WTC11 (cell line): ENCODE measurements at regions not wholly inside any gene's neighbourhood (a gene's known extent, or its start where the extent isn't known, plus 50 kb on each side); places are given as distances from the start of the nearest gene placed in this dataset.

Source experiments
- ATAC-seq: fragments of 200-7000 bp; cut with Tn5 transposase; 2 replicates; pipeline ENCODE4 v1.10.0; 2021; ENCODE audit warnings: mild to moderate bottlenecking, moderate library complexity
- CTCF ChIA-PET: fragments of 300-600 bp; sonication (Branson Sonifier 250); formaldehyde crosslinking; loops from one replicate; lab custom pipeline; 2021; ENCODE audit warnings: antibody characterized with exemption; lab: Charles Lee
- POLR2A ChIA-PET: fragments of 350-600 bp; sonication (Branson Sonifier 250); formaldehyde crosslinking; loops from one replicate; lab custom pipeline; 2021; ENCODE audit warnings: antibody characterized with exemption; lab: Charles Lee
- DNase-seq: peaks from one replicate; pipeline ENCODE4 v3.0.0; 2021; ENCODE audit warnings: low spot score
- H3K27ac Mint-ChIP-seq: 2 replicates; pipeline ENCODE4 v1.8.0; 2021; ENCODE audit warnings: mixed read lengths
- H3K27me3 Mint-ChIP-seq: 2 replicates; pipeline ENCODE4 v1.8.0; 2021; ENCODE audit warnings: low read depth, mild to moderate bottlenecking, moderate library complexity, mixed read lengths
- H3K36me3 Mint-ChIP-seq: 2 replicates; pipeline ENCODE4 v1.8.0; 2021; ENCODE audit warnings: mixed read lengths
- H3K4me1 Mint-ChIP-seq: 2 replicates; pipeline ENCODE4 v1.8.0; 2022; ENCODE audit warnings: mixed read lengths
- H3K4me3 Mint-ChIP-seq: 2 replicates; pipeline ENCODE4 v1.8.0; 2021; ENCODE audit warnings: mild to moderate bottlenecking, moderate library complexity, mixed read lengths
- H3K9me3 Mint-ChIP-seq: 2 replicates; pipeline ENCODE4 v1.8.0; 2021; ENCODE audit warnings: mixed read lengths
- CREB1 ChIP-seq: sonication (generic); formaldehyde crosslinking; IDR thresholded peaks from 2 replicates; pipeline ENCODE4 v1.8.0; 2023; ENCODE audit warnings: mild to moderate bottlenecking, missing genetic modification reagents
- IRF2 ChIP-seq: sonication (generic); formaldehyde crosslinking; IDR thresholded peaks from 2 replicates; pipeline ENCODE4 v1.8.0; 2022; ENCODE audit warnings: low read depth, missing genetic modification reagents, borderline replicate concordance
- NFATC4 ChIP-seq: fragments of 250-450 bp; sonication (Bioruptor Pico); IDR thresholded peaks from 2 replicates; pipeline ENCODE4 v1.9.0; 2021; ENCODE audit warnings: mild to moderate bottlenecking
- NFYB ChIP-seq: sonication (generic); formaldehyde crosslinking; conservative IDR thresholded peaks from 2 replicates; pipeline ENCODE4 v1.8.0; 2022; ENCODE audit warnings: low read depth, missing genetic modification reagents
- RORB ChIP-seq: fragments of 250-450 bp; sonication (Bioruptor Pico); IDR thresholded peaks from 2 replicates; pipeline ENCODE4 v1.9.0; 2021; ENCODE audit warnings: mild to moderate bottlenecking
- SMAD4 ChIP-seq: sonication (generic); formaldehyde crosslinking; IDR thresholded peaks from 2 replicates; pipeline ENCODE4 v1.8.0; 2022; ENCODE audit warnings: mild to moderate bottlenecking, missing genetic modification reagents
- SP1 ChIP-seq: sonication (generic); formaldehyde crosslinking; conservative IDR thresholded peaks from 2 replicates; pipeline ENCODE4 v1.8.1; 2022; ENCODE audit warnings: missing genetic modification reagents
- TCF7 ChIP-seq: sonication (generic); formaldehyde crosslinking; IDR thresholded peaks from 2 replicates; pipeline ENCODE4 v1.8.0; 2022; ENCODE audit warnings: mild to moderate bottlenecking, low read depth, missing genetic modification reagents, moderate library complexity
- TP53 ChIP-seq: sonication (generic); formaldehyde crosslinking; IDR thresholded peaks from 2 replicates; pipeline ENCODE4 v1.8.1; 2023; ENCODE audit warnings: mild to moderate bottlenecking, missing genetic modification reagents
- ZBTB21 ChIP-seq: sonication (generic); formaldehyde crosslinking; IDR thresholded peaks from 2 replicates; pipeline ENCODE4 v1.8.1; 2023; ENCODE audit warnings: mild to moderate bottlenecking, missing genetic modification reagents, borderline replicate concordance
- ZNF232 ChIP-seq: sonication (generic); formaldehyde crosslinking; IDR thresholded peaks from 2 replicates; pipeline ENCODE4 v1.8.0; 2022; ENCODE audit warnings: mild to moderate bottlenecking, missing genetic modification reagents
- ZNF396 ChIP-seq: fragments of 250-450 bp; sonication (Bioruptor Pico); IDR thresholded peaks from 2 replicates; pipeline ENCODE4 v1.8.0; 2021; ENCODE audit warnings: mild to moderate bottlenecking, moderate library complexity, borderline replicate concordance
- ZNF423 ChIP-seq: fragments of 250-450 bp; sonication (Bioruptor Pico); IDR thresholded peaks from 2 replicates; pipeline ENCODE4 v2.1.2; 2022; ENCODE audit warnings: mild to moderate bottlenecking, moderate library complexity
- TF ChIP-seq, protein P1 (sequence below): sonication (generic); formaldehyde crosslinking; conservative IDR thresholded peaks from 2 replicates; pipeline ENCODE4 v1.8.1; 2022; ENCODE audit warnings: mild to moderate bottlenecking, missing genetic modification reagents
- TF ChIP-seq, protein P2 (sequence below): sonication (generic); formaldehyde crosslinking; IDR thresholded peaks from 2 replicates; pipeline ENCODE4 v1.8.0; 2022; ENCODE audit warnings: mild to moderate bottlenecking, missing genetic modification reagents
- TF ChIP-seq, protein P3 (sequence below): fragments of 250-450 bp; sonication (Bioruptor Pico); IDR thresholded peaks from 2 replicates; pipeline ENCODE4 v1.8.0; 2021; ENCODE audit warnings: mild to moderate bottlenecking
- TF ChIP-seq, protein P4 (sequence below): sonication (generic); formaldehyde crosslinking; IDR thresholded peaks from 2 replicates; pipeline ENCODE4 v1.8.1; 2022; ENCODE audit warnings: mild to moderate bottlenecking, moderate library complexity, missing genetic modification reagents
- TF ChIP-seq, protein P5 (sequence below): sonication (generic); formaldehyde crosslinking; conservative IDR thresholded peaks from 2 replicates; pipeline ENCODE4 v1.8.1; 2023; ENCODE audit warnings: mild to moderate bottlenecking, low read depth, missing genetic modification reagents, moderate library complexity
- TF ChIP-seq, protein P6 (sequence below): sonication (generic); formaldehyde crosslinking; IDR thresholded peaks from 2 replicates; pipeline ENCODE4 v1.8.0; 2022; ENCODE audit warnings: mild to moderate bottlenecking, missing genetic modification reagents
- TF ChIP-seq, protein P7 (sequence below): sonication (generic); formaldehyde crosslinking; IDR thresholded peaks from 2 replicates; pipeline ENCODE4 v1.8.1; 2022; ENCODE audit warnings: missing genetic modification reagents, borderline replicate concordance
- TF ChIP-seq, protein P8 (sequence below): sonication (generic); formaldehyde crosslinking; IDR thresholded peaks from 2 replicates; pipeline ENCODE4 v1.8.0; 2022; ENCODE audit warnings: mild to moderate bottlenecking, missing genetic modification reagents
- TF ChIP-seq, protein P9 (sequence below): fragments of 250-450 bp; sonication (Bioruptor Pico); IDR thresholded peaks from 2 replicates; pipeline ENCODE4 v2.1.2; 2022; ENCODE audit warnings: mild to moderate bottlenecking, moderate library complexity

DNA sequence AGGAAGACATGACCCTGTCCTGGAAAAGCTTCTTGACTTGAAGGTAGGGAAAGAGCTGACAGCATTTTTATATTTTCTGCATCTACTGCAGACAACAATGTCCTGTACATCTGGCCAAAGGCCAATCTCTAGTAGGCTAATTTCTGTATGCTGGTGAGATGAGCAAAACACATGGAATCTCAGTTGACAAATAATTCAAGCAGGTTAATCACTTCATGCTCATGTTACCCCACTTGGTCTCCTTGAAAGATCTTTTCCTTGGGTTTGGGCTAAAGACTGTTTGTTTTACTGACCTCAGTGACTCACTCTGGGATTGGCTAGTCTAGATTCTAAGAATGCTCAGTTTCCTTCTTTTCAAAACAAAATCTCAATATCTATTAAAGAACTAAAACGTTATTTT lies 298.8 kb downstream of the LMO7 start:
- ChIA-PET CTCF (no interaction called here), POLR2A (no interaction called here)
- H3K9me3 Mint-ChIP-seq, result no peaks in the 10 kb centered on the region
- TF ChIP-seq TP53 (CRISPR knock-in tag), result no peak
- TF ChIP-seq, protein P1, sequence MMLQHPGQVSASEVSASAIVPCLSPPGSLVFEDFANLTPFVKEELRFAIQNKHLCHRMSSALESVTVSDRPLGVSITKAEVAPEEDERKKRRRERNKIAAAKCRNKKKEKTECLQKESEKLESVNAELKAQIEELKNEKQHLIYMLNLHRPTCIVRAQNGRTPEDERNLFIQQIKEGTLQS, result no peak
- no peak for TF ChIP-seq ZNF232 (CRISPR knock-in tag)
- TF ChIP-seq NFATC4 (CRISPR knock-in tag), result no peak
- no peak for TF ChIP-seq NFYB (CRISPR knock-in tag)
- TF ChIP-seq, protein P2, sequence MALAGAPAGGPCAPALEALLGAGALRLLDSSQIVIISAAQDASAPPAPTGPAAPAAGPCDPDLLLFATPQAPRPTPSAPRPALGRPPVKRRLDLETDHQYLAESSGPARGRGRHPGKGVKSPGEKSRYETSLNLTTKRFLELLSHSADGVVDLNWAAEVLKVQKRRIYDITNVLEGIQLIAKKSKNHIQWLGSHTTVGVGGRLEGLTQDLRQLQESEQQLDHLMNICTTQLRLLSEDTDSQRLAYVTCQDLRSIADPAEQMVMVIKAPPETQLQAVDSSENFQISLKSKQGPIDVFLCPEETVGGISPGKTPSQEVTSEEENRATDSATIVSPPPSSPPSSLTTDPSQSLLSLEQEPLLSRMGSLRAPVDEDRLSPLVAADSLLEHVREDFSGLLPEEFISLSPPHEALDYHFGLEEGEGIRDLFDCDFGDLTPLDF, result no peak
- TF ChIP-seq, protein P3, sequence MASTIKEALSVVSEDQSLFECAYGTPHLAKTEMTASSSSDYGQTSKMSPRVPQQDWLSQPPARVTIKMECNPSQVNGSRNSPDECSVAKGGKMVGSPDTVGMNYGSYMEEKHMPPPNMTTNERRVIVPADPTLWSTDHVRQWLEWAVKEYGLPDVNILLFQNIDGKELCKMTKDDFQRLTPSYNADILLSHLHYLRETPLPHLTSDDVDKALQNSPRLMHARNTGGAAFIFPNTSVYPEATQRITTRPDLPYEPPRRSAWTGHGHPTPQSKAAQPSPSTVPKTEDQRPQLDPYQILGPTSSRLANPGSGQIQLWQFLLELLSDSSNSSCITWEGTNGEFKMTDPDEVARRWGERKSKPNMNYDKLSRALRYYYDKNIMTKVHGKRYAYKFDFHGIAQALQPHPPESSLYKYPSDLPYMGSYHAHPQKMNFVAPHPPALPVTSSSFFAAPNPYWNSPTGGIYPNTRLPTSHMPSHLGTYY, result no peak
- TF ChIP-seq ZNF423 (CRISPR knock-in tag), result no peak
- TF ChIP-seq SMAD4 (CRISPR knock-in tag), result no peak
- TF ChIP-seq, protein P4, sequence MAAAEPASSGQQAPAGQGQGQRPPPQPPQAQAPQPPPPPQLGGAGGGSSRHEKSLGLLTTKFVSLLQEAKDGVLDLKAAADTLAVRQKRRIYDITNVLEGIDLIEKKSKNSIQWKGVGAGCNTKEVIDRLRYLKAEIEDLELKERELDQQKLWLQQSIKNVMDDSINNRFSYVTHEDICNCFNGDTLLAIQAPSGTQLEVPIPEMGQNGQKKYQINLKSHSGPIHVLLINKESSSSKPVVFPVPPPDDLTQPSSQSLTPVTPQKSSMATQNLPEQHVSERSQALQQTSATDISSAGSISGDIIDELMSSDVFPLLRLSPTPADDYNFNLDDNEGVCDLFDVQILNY (CRISPR knock-in tag), result no peak
- TF ChIP-seq, protein P5, sequence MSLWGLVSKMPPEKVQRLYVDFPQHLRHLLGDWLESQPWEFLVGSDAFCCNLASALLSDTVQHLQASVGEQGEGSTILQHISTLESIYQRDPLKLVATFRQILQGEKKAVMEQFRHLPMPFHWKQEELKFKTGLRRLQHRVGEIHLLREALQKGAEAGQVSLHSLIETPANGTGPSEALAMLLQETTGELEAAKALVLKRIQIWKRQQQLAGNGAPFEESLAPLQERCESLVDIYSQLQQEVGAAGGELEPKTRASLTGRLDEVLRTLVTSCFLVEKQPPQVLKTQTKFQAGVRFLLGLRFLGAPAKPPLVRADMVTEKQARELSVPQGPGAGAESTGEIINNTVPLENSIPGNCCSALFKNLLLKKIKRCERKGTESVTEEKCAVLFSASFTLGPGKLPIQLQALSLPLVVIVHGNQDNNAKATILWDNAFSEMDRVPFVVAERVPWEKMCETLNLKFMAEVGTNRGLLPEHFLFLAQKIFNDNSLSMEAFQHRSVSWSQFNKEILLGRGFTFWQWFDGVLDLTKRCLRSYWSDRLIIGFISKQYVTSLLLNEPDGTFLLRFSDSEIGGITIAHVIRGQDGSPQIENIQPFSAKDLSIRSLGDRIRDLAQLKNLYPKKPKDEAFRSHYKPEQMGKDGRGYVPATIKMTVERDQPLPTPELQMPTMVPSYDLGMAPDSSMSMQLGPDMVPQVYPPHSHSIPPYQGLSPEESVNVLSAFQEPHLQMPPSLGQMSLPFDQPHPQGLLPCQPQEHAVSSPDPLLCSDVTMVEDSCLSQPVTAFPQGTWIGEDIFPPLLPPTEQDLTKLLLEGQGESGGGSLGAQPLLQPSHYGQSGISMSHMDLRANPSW (CRISPR knock-in tag), result no peak
- TF ChIP-seq, protein P6, sequence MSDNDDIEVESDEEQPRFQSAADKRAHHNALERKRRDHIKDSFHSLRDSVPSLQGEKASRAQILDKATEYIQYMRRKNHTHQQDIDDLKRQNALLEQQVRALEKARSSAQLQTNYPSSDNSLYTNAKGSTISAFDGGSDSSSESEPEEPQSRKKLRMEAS (CRISPR knock-in tag), result no peak
- H3K27me3 Mint-ChIP-seq, result no peaks in the 10 kb centered on the region
- H3K27ac Mint-ChIP-seq, result no peak overlapping the region
- DNase-seq (no peak), ATAC-seq (no peak)
- no peaks in the 10 kb centered on the region for H3K36me3 Mint-ChIP-seq
- no peak overlapping the region for H3K4me3 Mint-ChIP-seq
- peaks cover 3% of the 10 kb centered on the region for H3K4me1 Mint-ChIP-seq

DNA sequence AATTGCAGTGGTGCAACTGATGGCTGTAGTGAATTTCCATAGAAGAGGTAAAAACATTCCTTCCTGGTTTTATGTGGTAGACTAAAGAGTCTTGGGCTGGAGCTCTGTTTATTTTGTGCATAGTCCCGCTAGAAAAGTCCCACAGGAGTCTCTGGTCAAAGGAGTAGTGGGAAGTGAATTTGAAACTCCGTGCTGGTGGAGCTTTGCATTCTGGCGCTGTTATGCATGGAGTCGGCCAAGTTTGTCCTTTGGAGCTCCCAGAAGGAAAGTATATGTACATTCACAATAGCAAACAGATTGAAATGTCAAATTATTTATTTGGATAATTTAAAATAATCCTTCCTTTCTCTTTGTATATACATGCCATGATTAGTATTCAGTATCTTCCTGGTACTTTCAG lies 296.5 kb downstream of the LMO7 start:
- Mint-ChIP-seq H3K27ac (no peak overlapping the region), H3K4me3 (no peak overlapping the region), H3K4me1 (peaks cover 3% of the 10 kb centered on the region), H3K36me3 (no peaks in the 10 kb centered on the region), H3K9me3 (peaks cover 10% of the 10 kb centered on the region)
- ATAC-seq (no peak), DNase-seq (no peak)
- TF ChIP-seq IRF2 (CRISPR knock-in tag) (no peak), ZBTB21 (CRISPR knock-in tag) (no peak), CREB1 (CRISPR knock-in tag) (no peak)
- TF ChIP-seq, all 79 proteins: peak for 0
- H3K27me3 Mint-ChIP-seq, result no peaks in the 10 kb centered on the region
- ChIA-PET POLR2A (no interaction called here), CTCF (no interaction called here)

DNA sequence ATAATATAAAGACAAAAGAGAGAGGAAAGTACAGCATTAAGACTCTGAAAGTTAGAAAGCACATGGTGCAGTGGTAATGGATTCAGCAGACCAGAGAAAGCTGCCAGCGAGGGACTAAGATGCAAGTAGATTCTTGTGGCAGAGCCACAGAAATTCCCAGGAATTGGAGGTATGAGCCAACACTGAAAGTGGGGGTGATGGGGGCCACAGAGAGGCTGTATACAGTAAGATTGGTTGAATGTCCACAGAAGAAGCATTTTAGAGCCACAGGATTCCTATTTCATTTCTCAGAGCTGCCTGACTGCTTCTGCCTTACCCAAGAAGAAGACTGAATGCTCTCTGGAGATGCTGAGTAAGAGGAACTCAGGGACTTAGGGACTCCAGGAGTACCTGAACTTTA lies 295.0 kb downstream of the LMO7 start:
- H3K36me3 Mint-ChIP-seq, result no peaks in the 10 kb centered on the region
- ATAC-seq (no peak), DNase-seq (no peak)
- CTCF ChIA-PET, result no interaction called here
- peaks cover 1% of the 10 kb centered on the region for H3K4me1 Mint-ChIP-seq
- H3K27ac Mint-ChIP-seq, result no peak overlapping the region
- no peaks in the 10 kb centered on the region for H3K27me3 Mint-ChIP-seq
- peaks cover 17% of the 10 kb centered on the region for H3K9me3 Mint-ChIP-seq
- H3K4me3 Mint-ChIP-seq, result no peak overlapping the region
- POLR2A ChIA-PET, result no interaction called here
- TF ChIP-seq ZNF396 (CRISPR knock-in tag) (no peak), SP1 (CRISPR knock-in tag) (no peak), TCF7 (no peak), RORB (CRISPR knock-in tag) (no peak)
- TF ChIP-seq, protein P7, sequence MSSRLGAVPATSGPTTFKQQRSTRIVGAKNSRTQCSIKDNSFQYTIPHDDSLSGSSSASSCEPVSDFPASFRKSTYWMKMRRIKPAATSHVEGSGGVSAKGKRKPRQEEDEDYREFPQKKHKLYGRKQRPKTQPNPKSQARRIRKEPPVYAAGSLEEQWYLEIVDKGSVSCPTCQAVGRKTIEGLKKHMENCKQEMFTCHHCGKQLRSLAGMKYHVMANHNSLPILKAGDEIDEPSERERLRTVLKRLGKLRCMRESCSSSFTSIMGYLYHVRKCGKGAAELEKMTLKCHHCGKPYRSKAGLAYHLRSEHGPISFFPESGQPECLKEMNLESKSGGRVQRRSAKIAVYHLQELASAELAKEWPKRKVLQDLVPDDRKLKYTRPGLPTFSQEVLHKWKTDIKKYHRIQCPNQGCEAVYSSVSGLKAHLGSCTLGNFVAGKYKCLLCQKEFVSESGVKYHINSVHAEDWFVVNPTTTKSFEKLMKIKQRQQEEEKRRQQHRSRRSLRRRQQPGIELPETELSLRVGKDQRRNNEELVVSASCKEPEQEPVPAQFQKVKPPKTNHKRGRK, result no peak
- TF ChIP-seq, protein P8, sequence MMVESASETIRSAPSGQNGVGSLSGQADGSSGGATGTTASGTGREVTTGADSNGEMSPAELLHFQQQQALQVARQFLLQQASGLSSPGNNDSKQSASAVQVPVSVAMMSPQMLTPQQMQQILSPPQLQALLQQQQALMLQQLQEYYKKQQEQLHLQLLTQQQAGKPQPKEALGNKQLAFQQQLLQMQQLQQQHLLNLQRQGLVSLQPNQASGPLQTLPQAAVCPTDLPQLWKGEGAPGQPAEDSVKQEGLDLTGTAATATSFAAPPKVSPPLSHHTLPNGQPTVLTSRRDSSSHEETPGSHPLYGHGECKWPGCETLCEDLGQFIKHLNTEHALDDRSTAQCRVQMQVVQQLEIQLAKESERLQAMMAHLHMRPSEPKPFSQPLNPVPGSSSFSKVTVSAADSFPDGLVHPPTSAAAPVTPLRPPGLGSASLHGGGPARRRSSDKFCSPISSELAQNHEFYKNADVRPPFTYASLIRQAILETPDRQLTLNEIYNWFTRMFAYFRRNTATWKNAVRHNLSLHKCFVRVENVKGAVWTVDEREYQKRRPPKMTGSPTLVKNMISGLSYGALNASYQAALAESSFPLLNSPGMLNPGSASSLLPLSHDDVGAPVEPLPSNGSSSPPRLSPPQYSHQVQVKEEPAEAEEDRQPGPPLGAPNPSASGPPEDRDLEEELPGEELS (CRISPR knock-in tag), result no peak
- TF ChIP-seq, protein P9, sequence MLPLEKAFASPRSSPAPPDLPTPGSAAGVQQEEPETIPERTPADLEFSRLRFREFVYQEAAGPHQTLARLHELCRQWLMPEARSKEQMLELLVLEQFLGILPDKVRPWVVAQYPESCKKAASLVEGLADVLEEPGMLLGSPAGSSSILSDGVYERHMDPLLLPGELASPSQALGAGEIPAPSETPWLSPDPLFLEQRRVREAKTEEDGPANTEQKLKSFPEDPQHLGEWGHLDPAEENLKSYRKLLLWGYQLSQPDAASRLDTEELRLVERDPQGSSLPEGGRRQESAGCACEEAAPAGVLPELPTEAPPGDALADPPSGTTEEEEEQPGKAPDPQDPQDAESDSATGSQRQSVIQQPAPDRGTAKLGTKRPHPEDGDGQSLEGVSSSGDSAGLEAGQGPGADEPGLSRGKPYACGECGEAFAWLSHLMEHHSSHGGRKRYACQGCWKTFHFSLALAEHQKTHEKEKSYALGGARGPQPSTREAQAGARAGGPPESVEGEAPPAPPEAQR (CRISPR knock-in tag), result no peak
